K562 (cell line): ENCODE measurements at regions not wholly inside any gene's neighbourhood (a gene's known extent, or its start where the extent isn't known, plus 50 kb on each side); places are given as distances from the start of the nearest gene placed in this dataset.

Experiments used
- BDP1 ChIP-seq: IDR thresholded peaks from 3 replicates; pipeline ENCODE4 v1.6.1; 2011; ENCODE audit not compliant: insufficient read length, insufficient read depth
- CAMTA2 ChIP-seq: fragments of 250-450 bp; sonication (Bioruptor Pico); conservative IDR thresholded peaks from 2 replicates; pipeline ENCODE4 v1.5.1; 2022
- CC2D1A ChIP-seq: fragments of 450-650 bp; IDR thresholded peaks from 2 replicates; pipeline ENCODE4 v1.6.1; 2017; ENCODE audit warnings: mild to moderate bottlenecking
- CTBP1 ChIP-seq: fragments of 450-650 bp; IDR thresholded peaks from 2 replicates; pipeline ENCODE4 v1.6.1; 2016; ENCODE audit warnings: borderline replicate concordance
- FOXJ3 ChIP-seq: sonication (generic); formaldehyde crosslinking; IDR thresholded peaks from 2 replicates; pipeline ENCODE4 v1.4.0; 2020; ENCODE audit warnings: mild to moderate bottlenecking, missing genetic modification reagents
- GTF2B ChIP-seq: IDR thresholded peaks from 2 replicates; pipeline ENCODE4 v1.6.1; 2011; ENCODE audit not compliant: insufficient read length; ENCODE audit errors: extremely low read depth
- HCFC1 ChIP-seq: IDR thresholded peaks from 2 replicates; pipeline ENCODE4 v1.6.1; 2012; ENCODE audit warnings: low read depth, low read length, improper control_type of control experiment
- HOXB6 ChIP-seq: fragments of 250-450 bp; sonication (Bioruptor Pico); IDR thresholded peaks from 2 replicates; pipeline ENCODE4 v1.5.1; 2022; ENCODE audit warnings: mild to moderate bottlenecking, borderline replicate concordance
- KLF1 ChIP-seq: fragments of 450-650 bp; IDR thresholded peaks from 2 replicates; pipeline ENCODE4 v1.6.1; 2016; ENCODE audit warnings: missing genetic modification characterization, missing compliant biosample characterization
- KLF16 ChIP-seq: IDR thresholded peaks from 2 replicates; pipeline ENCODE4 v1.6.1; 2016; ENCODE audit warnings: antibody characterized with exemption
- MAX ChIP-seq: sonication (generic); formaldehyde crosslinking; IDR thresholded peaks from 2 replicates; pipeline ENCODE4 v1.9.0; 2022; ENCODE audit warnings: mild to moderate bottlenecking, missing genetic modification reagents
- MXD1 ChIP-seq: fragments of 250-450 bp; sonication (Bioruptor Pico); IDR thresholded peaks from 2 replicates; pipeline ENCODE4 v1.8.0; 2021; ENCODE audit warnings: borderline replicate concordance, mild to moderate bottlenecking, moderate library complexity; ENCODE audit not compliant: poor library complexity, severe bottlenecking
- NCOR1 ChIP-seq: fragments of 450-650 bp; IDR thresholded peaks from 2 replicates; pipeline ENCODE4 v1.6.1; 2016; ENCODE audit warnings: mild to moderate bottlenecking, moderate library complexity
- NFXL1 ChIP-seq: fragments of 450-650 bp; formaldehyde crosslinking; IDR thresholded peaks from 2 replicates; pipeline ENCODE4 v1.4.0; 2021; ENCODE audit warnings: mild to moderate bottlenecking
- PRPF4 ChIP-seq: fragments of 200-400 bp; formaldehyde crosslinking; IDR thresholded peaks from one replicate; pipeline ENCODE4 v1.6.1; 2017; ENCODE audit warnings: low read length, low read depth, mild to moderate bottlenecking; ENCODE audit not compliant: insufficient read depth, poor library complexity, severe bottlenecking
- SIN3B ChIP-seq: fragments of 450-650 bp; IDR thresholded peaks from 2 replicates; pipeline ENCODE4 v1.6.1; 2017; ENCODE audit warnings: low read depth, mild to moderate bottlenecking, moderate library complexity
- U2AF1 ChIP-seq: fragments of 200-400 bp; formaldehyde crosslinking; optimal IDR thresholded peaks from 2 replicates; pipeline ENCODE3; 2017; ENCODE audit warnings: mild to moderate bottlenecking, low read depth, low read length, moderate library complexity
- XRCC3 ChIP-seq: fragments of 450-650 bp; IDR thresholded peaks from 2 replicates; pipeline ENCODE4 v1.6.1; 2017; ENCODE audit warnings: mild to moderate bottlenecking, moderate library complexity
- YBX1 ChIP-seq: fragments of 450-650 bp; IDR thresholded peaks from 2 replicates; pipeline ENCODE4 v1.7.1; 2016; ENCODE audit warnings: mild to moderate bottlenecking
- ZBTB43 ChIP-seq: sonication (generic); formaldehyde crosslinking; IDR thresholded peaks from 2 replicates; pipeline ENCODE4 v1.8.0; 2023; ENCODE audit warnings: mild to moderate bottlenecking, missing genetic modification reagents
- ZBTB49 ChIP-seq: sonication (generic); formaldehyde crosslinking; IDR thresholded peaks from 2 replicates; pipeline ENCODE4 v1.8.0; 2022; ENCODE audit warnings: missing genetic modification reagents, mild to moderate bottlenecking, borderline replicate concordance
- ZFP36 ChIP-seq: fragments of 150-350 bp; IDR thresholded peaks from 2 replicates; pipeline ENCODE4 v1.6.1; 2018; ENCODE audit warnings: low read length, low read depth; ENCODE audit not compliant: partially characterized antibody
- ZNF408 ChIP-seq: fragments of 250-450 bp; sonication (Bioruptor Pico); IDR thresholded peaks from 2 replicates; pipeline ENCODE4 v1.4.0; 2020; ENCODE audit warnings: low read depth, mild to moderate bottlenecking, moderate library complexity
- ZNF561 ChIP-seq: fragments of 450-650 bp; formaldehyde crosslinking; conservative IDR thresholded peaks from 2 replicates; pipeline ENCODE4 v1.4.0; 2020; ENCODE audit warnings: mild to moderate bottlenecking, moderate library complexity
- ZNF695 ChIP-seq: fragments of 450-650 bp; formaldehyde crosslinking; IDR thresholded peaks from 2 replicates; pipeline ENCODE4 v1.4.0; 2020; ENCODE audit warnings: mild to moderate bottlenecking, moderate library complexity

GRCh38 chr7:10779465-10780399 is 193.9 kb upstream of the PHF14 start (continued):
- no peak for TF ChIP-seq ZBTB43 (CRISPR knock-in tag)
- TF ChIP-seq CC2D1A, result no peak
- TF ChIP-seq HOXB6 (CRISPR knock-in tag), result no peak
- TF ChIP-seq KLF1 (tag), result peak; percentile 14; the same call in 1 of the 2 replicates
- peak; percentile 59 for TF ChIP-seq MAX (CRISPR knock-in tag)
- TF ChIP-seq ZNF561, result no peak
- no peak for TF ChIP-seq GTF2B
- peak; percentile 5; the same call in 1 of the 2 replicates for TF ChIP-seq ZNF695 (CRISPR knock-in tag)
- no peak for TF ChIP-seq NFXL1
- TF ChIP-seq XRCC3, result no peak
- no peak for TF ChIP-seq ZBTB49 (CRISPR knock-in tag)
- TF ChIP-seq SIN3B, result no peak
- no peak for TF ChIP-seq KLF16
- TF ChIP-seq CAMTA2 (CRISPR knock-in tag), result no peak
- TF ChIP-seq CTBP1, result 0 out of 2 replicates have a peak, but pooled peaks have one; percentile 45
- no peak for TF ChIP-seq PRPF4
- TF ChIP-seq YBX1, result no peak
- TF ChIP-seq NCOR1, result 0 out of 2 replicates have a peak, but pooled peaks have one; percentile 17
- TF ChIP-seq ZFP36, result no peak
- TF ChIP-seq MXD1 (CRISPR knock-in tag), result peak; percentile 24
- TF ChIP-seq HCFC1, result no peak
- no peak for TF ChIP-seq FOXJ3 (CRISPR knock-in tag)
- TF ChIP-seq BDP1, result no peak
- no peak for TF ChIP-seq ZNF408 (CRISPR knock-in tag)
- no peak for TF ChIP-seq U2AF1
